Ishikawa (cell line): ENCODE measurements at regions not wholly inside any gene's neighbourhood (a gene's known extent, or its start where the extent isn't known, plus 50 kb on each side); places are given as distances from the start of the nearest gene placed in this dataset.

Source experiments
- CEBPB ChIP-seq: IDR thresholded peaks from 2 replicates; pipeline ENCODE4 v1.6.1; 2012
- EP300 ChIP-seq: IDR thresholded peaks from 2 replicates; pipeline ENCODE4 v1.6.1; 2012; ENCODE audit warnings: borderline replicate concordance
- FOXM1 ChIP-seq: IDR thresholded peaks from 2 replicates; pipeline ENCODE4 v1.6.1; 2012; ENCODE audit warnings: low read depth, borderline replicate concordance
- NFIC ChIP-seq: IDR thresholded peaks from 2 replicates; pipeline ENCODE4 v1.6.1; 2012
- RAD21 ChIP-seq: IDR thresholded peaks from 2 replicates; pipeline ENCODE4 v1.6.1; 2012; ENCODE audit warnings: low read depth
- TAF1 ChIP-seq: IDR thresholded peaks from 2 replicates; pipeline ENCODE4 v1.6.1; 2012; ENCODE audit warnings: low read depth, mild to moderate bottlenecking
- TCF12 ChIP-seq: IDR thresholded peaks from 2 replicates; pipeline ENCODE4 v1.6.1; 2012; ENCODE audit warnings: low read depth
- TEAD4 ChIP-seq: IDR thresholded peaks from 2 replicates; pipeline ENCODE4 v1.6.1; 2012
- YY1 ChIP-seq: IDR thresholded peaks from 2 replicates; pipeline ENCODE4 v1.6.1; 2012; ENCODE audit warnings: low read depth

GRCh38 chr2:172275239-172275638 lies 152.1 kb upstream of the ITGA6 start:
- TF ChIP-seq TCF12 (no peak), RAD21 (no peak), FOXM1 (no peak), TEAD4 (no peak), NFIC (no peak), YY1 (no peak), CEBPB (no peak), EP300 (no peak), TAF1 (no peak)
